Kidney (tissue), 13 donors: ENCODE measurements at regions not wholly inside any gene's neighbourhood (a gene's known extent, or its start where the extent isn't known, plus 50 kb on each side); places are given as distances from the start of the nearest gene placed in this dataset.

Source experiments
- DNase-seq, 5 donors: peaks; one replicate each; pipeline ENCODE4 v3.0.0-alpha.2; 2013 to 2020
- FAIRE-seq: peaks from 2 replicates; lab custom pipeline; 2012; peaks lifted over from hg19 to GRCh38; lab: Jason Lieb, UNC
- H3K27ac ChIP-seq, 2 donors: one replicate each; pipeline ENCODE4 v1.7.0; 2013; ENCODE audit warnings: low read depth in 2 of 2, low read length in 2 of 2, inconsistent platforms in 1 of 2
- H3K27me3 ChIP-seq: one replicate; pipeline ENCODE4 v1.7.1; 2013; ENCODE audit warnings: low read length, inconsistent platforms; ENCODE audit not compliant: control insufficient read depth, insufficient read depth
- H3K36me3 ChIP-seq, 3 donors: one replicate each; pipeline versions ENCODE4 v1.7.0 to v1.7.1; 2013; ENCODE audit warnings: low read length in 3 of 3, control low read depth in 1 of 3, inconsistent platforms in 1 of 3; ENCODE audit not compliant: insufficient read depth in 3 of 3, control insufficient read depth in 2 of 3
- H3K4me1 ChIP-seq, 3 donors: one replicate each; pipeline versions ENCODE4 v1.7.0 to v1.7.1; 2013; ENCODE audit warnings: low read length in 3 of 3, inconsistent platforms in 1 of 3, low read depth in 1 of 3; ENCODE audit not compliant: control insufficient read depth in 2 of 3, insufficient read depth in 2 of 3
- H3K4me3 ChIP-seq, 3 donors: one replicate each; pipeline versions ENCODE4 v1.7.0 to v1.8.1; 2013; ENCODE audit warnings: low read length in 3 of 3, control low read depth in 1 of 3, inconsistent platforms in 1 of 3
- H3K9ac ChIP-seq, 3 donors: one replicate each; pipeline versions ENCODE4 v1.7.0 to v1.7.1; 2013; ENCODE audit warnings: low read length in 3 of 3, control low read depth in 1 of 3, inconsistent platforms in 1 of 3
- H3K9me3 ChIP-seq, 3 donors: one replicate each; pipeline versions ENCODE4 v1.7.0 to v1.7.1; 2013; ENCODE audit warnings: low read length in 3 of 3, control low read depth in 1 of 3, inconsistent platforms in 1 of 3; ENCODE audit not compliant: control insufficient read depth in 2 of 3, insufficient read depth in 1 of 3
- intact Hi-C: fragments of 100-400 bp; cut with DNase I; formaldehyde crosslinking; loops from one replicate; pipeline ENCODE4 v1.11.1; 2022
- TF ChIP-seq, protein P1 (sequence below): IDR thresholded peaks from 3 replicates; pipeline ENCODE4 v1.5.1; 2012; ENCODE audit warnings: mild to moderate bottlenecking, moderate library complexity, borderline replicate concordance; ENCODE audit not compliant: insufficient read depth; ENCODE audit errors: extremely low read depth
- donor health status: control.
- donor health status: control.
- donor health status: control.
- donor health status: control.
- donor health status: control.
- donor health status: DM: yes; HTN: yes; CAD: no.
- donor health status: Normal renal cell carcinoma (clear cell type).

DNA sequence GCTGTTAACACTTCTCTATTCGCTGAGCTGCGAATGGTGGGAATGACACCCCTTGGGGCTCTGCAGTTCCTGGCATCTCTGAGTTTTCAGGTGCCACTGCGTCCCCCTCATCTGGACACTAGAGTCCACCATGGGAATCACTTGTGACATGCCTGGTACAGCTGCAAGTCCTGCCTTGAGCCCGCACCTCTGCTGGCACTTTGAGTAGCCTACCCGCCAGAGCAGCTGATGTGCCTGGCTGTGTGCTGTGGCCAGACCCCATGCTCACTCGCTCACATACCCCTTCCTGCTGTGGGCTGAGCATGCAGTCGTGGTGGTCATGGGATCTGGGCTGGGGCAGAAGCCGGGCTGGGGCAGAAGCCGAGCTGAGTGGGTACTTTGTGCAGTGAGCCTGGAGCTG is 117.6 kb downstream of the RND3 start:
- H3K9ac ChIP-seq, result no peak overlapping the region
- H3K36me3 ChIP-seq, result no peaks in the 10 kb centered on the region
- H3K4me3 ChIP-seq, result no peak overlapping the region
- TF ChIP-seq, protein P1, sequence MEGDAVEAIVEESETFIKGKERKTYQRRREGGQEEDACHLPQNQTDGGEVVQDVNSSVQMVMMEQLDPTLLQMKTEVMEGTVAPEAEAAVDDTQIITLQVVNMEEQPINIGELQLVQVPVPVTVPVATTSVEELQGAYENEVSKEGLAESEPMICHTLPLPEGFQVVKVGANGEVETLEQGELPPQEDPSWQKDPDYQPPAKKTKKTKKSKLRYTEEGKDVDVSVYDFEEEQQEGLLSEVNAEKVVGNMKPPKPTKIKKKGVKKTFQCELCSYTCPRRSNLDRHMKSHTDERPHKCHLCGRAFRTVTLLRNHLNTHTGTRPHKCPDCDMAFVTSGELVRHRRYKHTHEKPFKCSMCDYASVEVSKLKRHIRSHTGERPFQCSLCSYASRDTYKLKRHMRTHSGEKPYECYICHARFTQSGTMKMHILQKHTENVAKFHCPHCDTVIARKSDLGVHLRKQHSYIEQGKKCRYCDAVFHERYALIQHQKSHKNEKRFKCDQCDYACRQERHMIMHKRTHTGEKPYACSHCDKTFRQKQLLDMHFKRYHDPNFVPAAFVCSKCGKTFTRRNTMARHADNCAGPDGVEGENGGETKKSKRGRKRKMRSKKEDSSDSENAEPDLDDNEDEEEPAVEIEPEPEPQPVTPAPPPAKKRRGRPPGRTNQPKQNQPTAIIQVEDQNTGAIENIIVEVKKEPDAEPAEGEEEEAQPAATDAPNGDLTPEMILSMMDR, result no peak
- intact Hi-C loops, result no loop called here
- no peaks in the 10 kb centered on the region for H3K27me3 ChIP-seq
- H3K27ac ChIP-seq, result no peak overlapping the region
- H3K9me3 ChIP-seq, result peaks cover 0 to 4% (median 0%) of the 10 kb centered on the region in 3 donors
- DNase-seq (no peak), FAIRE-seq (no peak)
- H3K4me1 ChIP-seq, result no peaks in the 10 kb centered on the region

- no peak for DNase-seq
- FAIRE-seq, result no peak
- Histone ChIP-seq H3K9ac (no peak overlapping the region), H3K9me3 (no peaks in the 10 kb centered on the region), H3K27ac (no peak overlapping the region), H3K4me3 (no peak overlapping the region), H3K4me1 (no peaks in the 10 kb centered on the region), H3K27me3 (no peaks in the 10 kb centered on the region), H3K36me3 (no peaks in the 10 kb centered on the region)
- intact Hi-C loops, result no loop called here
- TF ChIP-seq, protein P1, result no peak
Observed at GRCh38 chr2:150358468-150358807, 129.0 kb downstream of the RND3 start.

GRCh38 chr2:150357770-150358467 is 129.5 kb downstream of the RND3 start:
- no peak overlapping the region for H3K27ac ChIP-seq
- FAIRE-seq (no peak), DNase-seq (no peak)
- TF ChIP-seq, protein P1, result no peak
- H3K36me3 ChIP-seq, result no peaks in the 10 kb centered on the region
- H3K4me3 ChIP-seq, result no peak overlapping the region
- no peaks in the 10 kb centered on the region for H3K4me1 ChIP-seq
- H3K9me3 ChIP-seq, result no peaks in the 10 kb centered on the region
- H3K9ac ChIP-seq, result no peak overlapping the region
- intact Hi-C loops, result no loop called here
- no peaks in the 10 kb centered on the region for H3K27me3 ChIP-seq

DNA sequence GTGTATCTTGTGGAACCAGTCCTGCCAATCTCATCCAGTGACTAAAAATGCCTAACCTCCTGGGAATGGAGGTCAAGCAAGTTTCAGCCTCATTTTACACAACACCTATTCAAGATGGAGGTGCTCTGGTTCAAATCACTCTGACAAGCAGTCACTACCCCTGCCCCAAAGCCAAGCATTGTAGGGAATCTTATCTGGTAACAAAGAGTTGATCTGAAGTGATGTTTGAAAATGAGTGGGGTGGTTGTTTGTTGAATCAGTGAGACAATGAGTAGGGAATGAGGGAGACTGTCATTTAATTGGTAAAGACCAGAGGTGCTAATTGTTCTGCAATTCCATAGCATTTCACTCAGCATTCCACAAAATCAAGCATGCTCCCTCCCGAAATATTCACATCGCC is 132.0 kb downstream of the RND3 start:
- Histone ChIP-seq H3K9me3 (no peaks in the 10 kb centered on the region), H3K27ac (no peak overlapping the region), H3K27me3 (no peaks in the 10 kb centered on the region), H3K4me1 (no peaks in the 10 kb centered on the region), H3K4me3 (no peak overlapping the region), H3K36me3 (no peaks in the 10 kb centered on the region), H3K9ac (no peak overlapping the region)
- no peak for DNase-seq
- no peak for FAIRE-seq
- intact Hi-C loops, result no loop called here
- TF ChIP-seq, protein P1, result no peak
